GM06990 (cell line): ENCODE measurements at regions not wholly inside any gene's neighbourhood (a gene's known extent, or its start where the extent isn't known, plus 50 kb on each side); places are given as distances from the start of the nearest gene placed in this dataset.
"Not testable (repeated sequence)": the region's sequence is repeated elsewhere in the genome, so short reads cannot be mapped to it uniquely, and the experiment has no call there.

ENCODE experiments used
- DNase-seq: peaks from one replicate; pipeline ENCODE4 v3.0.0-alpha.2; 2011; ENCODE audit not compliant: insufficient read length; ENCODE audit errors: extremely low read depth
- H3K27me3 ChIP-seq: replicated peaks from 2 replicates; pipeline ENCODE4 v1.6.0; 2011; ENCODE audit warnings: low read length; ENCODE audit not compliant: control insufficient read depth, insufficient read depth
- H3K36me3 ChIP-seq: 2 replicates; pipeline ENCODE4 v1.5.1; 2011; ENCODE audit warnings: low read length; ENCODE audit not compliant: control insufficient read depth, insufficient read depth
- H3K4me3 ChIP-seq: replicated peaks from 2 replicates; pipeline ENCODE4 v1.5.1; 2011; ENCODE audit warnings: low read depth, mild to moderate bottlenecking, control low read depth, low read length
- TF ChIP-seq, protein P1 (sequence below): IDR thresholded peaks from 2 replicates; pipeline ENCODE4 v1.5.1; 2011; ENCODE audit warnings: low read length, control low read depth, mild to moderate bottlenecking, inconsistent platforms; ENCODE audit not compliant: insufficient read depth, poor library complexity, severe bottlenecking

DNA sequence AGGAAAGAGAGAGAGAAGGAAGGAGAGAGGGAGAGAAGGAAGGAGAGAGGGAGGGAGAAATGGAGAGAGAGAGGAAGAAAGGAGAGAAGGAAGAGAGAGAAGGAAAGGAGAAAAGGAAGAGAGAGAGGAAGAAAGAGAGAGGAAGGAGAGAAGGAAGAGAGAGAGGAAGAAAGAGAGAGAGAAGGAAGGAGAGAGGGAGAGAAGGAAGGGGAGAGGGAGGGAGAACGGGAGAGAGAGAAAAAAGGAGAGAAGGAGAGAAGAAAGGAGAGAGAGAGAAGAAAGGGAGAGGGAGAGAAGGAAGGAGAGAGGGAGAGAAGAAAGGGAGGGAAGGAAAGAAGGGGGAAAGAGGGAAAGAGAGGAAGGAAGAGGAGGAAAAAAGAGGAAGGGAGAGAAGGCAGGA is 1070.7 kb downstream of the UQCRFS1 start:
- Histone ChIP-seq H3K4me3 (no peak overlapping the region), H3K27me3 (no peaks in the 10 kb centered on the region), H3K36me3 (no peaks in the 10 kb centered on the region)
- TF ChIP-seq, protein P1, sequence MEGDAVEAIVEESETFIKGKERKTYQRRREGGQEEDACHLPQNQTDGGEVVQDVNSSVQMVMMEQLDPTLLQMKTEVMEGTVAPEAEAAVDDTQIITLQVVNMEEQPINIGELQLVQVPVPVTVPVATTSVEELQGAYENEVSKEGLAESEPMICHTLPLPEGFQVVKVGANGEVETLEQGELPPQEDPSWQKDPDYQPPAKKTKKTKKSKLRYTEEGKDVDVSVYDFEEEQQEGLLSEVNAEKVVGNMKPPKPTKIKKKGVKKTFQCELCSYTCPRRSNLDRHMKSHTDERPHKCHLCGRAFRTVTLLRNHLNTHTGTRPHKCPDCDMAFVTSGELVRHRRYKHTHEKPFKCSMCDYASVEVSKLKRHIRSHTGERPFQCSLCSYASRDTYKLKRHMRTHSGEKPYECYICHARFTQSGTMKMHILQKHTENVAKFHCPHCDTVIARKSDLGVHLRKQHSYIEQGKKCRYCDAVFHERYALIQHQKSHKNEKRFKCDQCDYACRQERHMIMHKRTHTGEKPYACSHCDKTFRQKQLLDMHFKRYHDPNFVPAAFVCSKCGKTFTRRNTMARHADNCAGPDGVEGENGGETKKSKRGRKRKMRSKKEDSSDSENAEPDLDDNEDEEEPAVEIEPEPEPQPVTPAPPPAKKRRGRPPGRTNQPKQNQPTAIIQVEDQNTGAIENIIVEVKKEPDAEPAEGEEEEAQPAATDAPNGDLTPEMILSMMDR: no peak
- DNase-seq: no peak

GRCh38 chr19:28140201-28140600 is 1072.8 kb downstream of the UQCRFS1 start:
- no peak for DNase-seq
- TF ChIP-seq, protein P1: no peak
- H3K27me3 ChIP-seq: no peaks in the 10 kb centered on the region
- H3K4me3 ChIP-seq: no peak overlapping the region
- no peaks in the 10 kb centered on the region for H3K36me3 ChIP-seq

GRCh38 chr19:28137772-28138171 is 1075.2 kb downstream of the UQCRFS1 start:
- Histone ChIP-seq H3K36me3 (no peaks in the 10 kb centered on the region), H3K4me3 (no peak overlapping the region), H3K27me3 (no peaks in the 10 kb centered on the region)
- TF ChIP-seq, protein P1: no peak
- no peak for DNase-seq

DNA sequence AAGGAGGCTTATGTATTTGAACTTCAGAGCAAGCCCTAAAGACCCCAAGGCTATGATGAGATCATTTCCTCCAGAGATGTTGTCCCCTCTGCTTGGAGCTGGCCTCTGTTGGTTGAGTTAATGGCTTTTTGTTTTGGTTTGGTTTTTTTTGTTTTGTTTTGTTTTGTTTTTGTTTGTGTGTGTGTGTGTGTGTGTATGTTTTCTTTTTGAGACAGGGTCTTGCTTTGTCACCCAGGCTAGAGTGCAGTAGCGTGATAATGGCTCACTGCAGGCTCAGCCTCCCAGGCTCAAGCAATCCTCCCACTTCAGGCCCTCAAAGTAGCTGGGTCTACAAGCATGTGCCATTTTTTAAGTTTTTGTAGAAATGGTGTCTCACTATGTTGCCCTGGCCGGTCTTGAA is 1076.2 kb downstream of the UQCRFS1 start:
- Histone ChIP-seq H3K27me3 (no peaks in the 10 kb centered on the region), H3K4me3 (no peak overlapping the region), H3K36me3 (no peaks in the 10 kb centered on the region)
- TF ChIP-seq, protein P1: no peak
- DNase-seq: no peak

GRCh38 chr19:28135825-28136224 is 1077.1 kb downstream of the UQCRFS1 start:
- TF ChIP-seq, protein P1: no peak
- Histone ChIP-seq H3K27me3 (no peaks in the 10 kb centered on the region), H3K36me3 (no peaks in the 10 kb centered on the region), H3K4me3 (no peak overlapping the region)
- DNase-seq: no peak

GRCh38 chr19:28134311-28134710 is 1078.6 kb downstream of the UQCRFS1 start:
- no peak for DNase-seq
- Histone ChIP-seq H3K36me3 (no peaks in the 10 kb centered on the region), H3K4me3 (no peak overlapping the region), H3K27me3 (no peaks in the 10 kb centered on the region)
- TF ChIP-seq, protein P1: no peak

DNA sequence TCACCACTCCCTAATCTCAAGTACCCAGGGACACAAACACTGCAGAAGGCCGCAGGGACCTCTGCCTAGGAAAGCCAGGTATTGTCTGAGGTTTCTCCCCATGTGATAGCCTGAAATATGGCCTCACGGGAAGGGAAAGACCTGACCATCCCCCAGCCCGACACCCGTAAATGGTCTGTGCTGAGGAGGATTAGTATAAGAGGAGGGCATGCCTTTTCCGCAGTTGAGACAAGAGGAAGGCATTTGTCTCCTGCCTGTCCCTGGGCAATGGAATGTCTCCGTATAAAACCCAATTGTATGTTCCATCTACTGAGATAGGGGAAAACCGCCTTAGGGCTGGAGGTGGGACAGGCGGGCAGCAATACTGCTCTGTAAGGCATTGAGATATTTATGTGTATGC is 1082.1 kb downstream of the UQCRFS1 start:
- DNase-seq, H3K36me3 ChIP-seq, H3K4me3 ChIP-seq, H3K27me3 ChIP-seq: not testable (repeated sequence)
